GM19452 (cell line): ENCODE measurements at regions not wholly inside any gene's neighbourhood (a gene's known extent, or its start where the extent isn't known, plus 50 kb on each side); places are given as distances from the start of the nearest gene placed in this dataset.
"Not testable (repeated sequence)": the region's sequence is repeated elsewhere in the genome, so short reads cannot be mapped to it uniquely, and the experiment has no call there.

ENCODE experiments used
- ATAC-seq: cut with Tn5 transposase; IDR thresholded peaks from one replicate; pipeline ENCODE4 v1.9.1; 2021; ENCODE audit not compliant: unreplicated experiment

GRCh38 chr1:166390366-166391033 is 223.7 kb upstream of the FAM78B start:
- no peak for ATAC-seq

DNA sequence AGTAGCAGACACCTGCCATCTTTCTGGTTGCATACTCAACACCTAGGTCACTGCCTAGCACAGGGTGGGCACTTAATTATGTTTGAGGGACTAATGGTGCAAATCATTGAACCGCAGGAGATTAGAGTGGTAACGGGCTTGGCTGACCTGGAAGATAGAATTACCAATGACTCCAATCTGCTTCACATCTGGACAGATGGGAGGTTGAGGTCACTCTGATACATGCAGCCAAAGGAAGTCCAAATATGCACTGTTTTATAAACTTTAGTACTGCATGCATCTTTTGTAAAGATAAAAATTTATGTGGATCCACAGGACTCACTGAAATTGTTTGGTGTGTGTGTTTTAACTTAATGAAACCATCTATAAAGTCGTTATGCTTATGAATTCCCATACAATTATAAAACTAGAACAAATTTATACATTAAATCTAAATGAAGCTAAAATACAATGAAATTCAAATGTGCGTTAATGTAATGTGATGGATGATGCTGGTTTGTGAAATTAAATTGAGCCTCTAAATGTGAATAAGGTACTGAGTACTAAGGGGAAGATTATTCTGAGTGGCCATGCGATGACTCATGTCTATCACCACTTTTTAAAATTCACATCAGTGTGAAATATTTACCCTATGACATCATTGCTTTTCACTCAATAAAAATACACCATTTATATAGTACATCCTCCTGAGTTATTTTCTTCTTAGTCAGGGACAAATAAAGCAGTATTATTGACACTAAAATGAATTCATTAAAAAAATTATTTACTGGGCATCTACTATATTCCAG is 224.7 kb upstream of the FAM78B start:
- ATAC-seq, result no peak

DNA sequence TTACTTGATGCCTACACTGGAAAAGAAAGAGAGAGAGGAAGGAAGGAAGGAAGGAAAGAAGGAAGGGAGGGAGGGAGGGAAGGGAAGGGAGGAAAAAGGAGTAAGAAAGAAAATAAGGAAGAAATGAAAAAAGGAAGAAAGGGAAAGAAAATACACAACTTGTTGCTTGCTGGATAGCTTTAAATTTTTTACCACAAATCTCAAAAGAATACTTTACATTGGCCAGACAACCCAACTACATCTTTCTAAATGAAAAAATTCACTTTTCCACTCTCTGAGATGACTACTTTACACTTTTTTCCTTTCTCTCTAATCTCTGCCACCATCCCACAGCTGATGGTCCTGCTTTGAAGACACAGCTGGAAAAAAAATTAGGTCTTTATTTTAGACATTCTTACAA is 228.9 kb upstream of the FAM78B start:
- no peak for ATAC-seq

DNA sequence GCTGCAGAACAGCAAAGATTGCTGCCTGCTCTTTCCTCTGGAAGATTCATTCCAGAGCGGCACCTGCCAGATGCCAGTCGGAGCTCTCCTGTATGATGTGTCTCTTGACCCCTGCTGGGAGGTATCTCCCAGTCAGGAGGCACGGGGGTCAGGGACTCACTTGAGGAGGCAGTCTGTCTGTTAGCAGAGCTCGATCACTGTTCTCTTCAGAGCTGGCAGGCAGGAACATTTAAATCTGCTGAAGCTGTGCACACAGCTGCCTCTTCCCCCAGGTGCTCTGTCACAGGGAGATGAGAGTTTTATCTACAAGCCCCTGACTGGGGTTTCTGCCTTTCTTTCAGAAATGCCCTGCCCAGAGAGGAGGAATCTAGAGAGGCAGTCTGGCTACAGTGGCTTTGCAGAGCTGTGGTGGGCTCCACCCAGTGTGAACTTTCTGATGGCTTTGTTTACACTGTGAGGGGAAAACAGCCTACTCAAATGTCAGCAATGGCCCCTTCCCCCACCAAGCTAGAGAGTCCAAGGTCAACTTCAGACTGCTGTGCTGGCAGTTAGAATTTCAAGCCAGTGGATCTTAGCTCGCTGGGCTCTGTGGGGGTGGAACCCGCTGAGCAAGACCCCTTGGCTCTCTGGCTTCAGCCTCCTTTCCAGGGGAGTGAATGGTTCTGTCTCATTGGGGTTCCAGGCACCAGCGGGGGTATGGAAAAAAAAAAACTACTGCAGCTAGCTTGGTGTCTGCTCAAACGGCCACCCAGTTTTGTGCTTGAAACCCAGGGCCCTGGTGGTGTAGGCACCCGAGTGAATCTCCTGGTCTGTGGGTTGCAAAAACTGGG is 242.7 kb upstream of the FAM78B start:
- ATAC-seq, result not testable (repeated sequence)

- no peak for ATAC-seq
Measured at GRCh38 chr1:166410083-166410385, 243.2 kb upstream of the FAM78B start.

- not testable (repeated sequence) for ATAC-seq
Measured at GRCh38 chr1:166416831-166417230, 250.0 kb upstream of the FAM78B start.

DNA sequence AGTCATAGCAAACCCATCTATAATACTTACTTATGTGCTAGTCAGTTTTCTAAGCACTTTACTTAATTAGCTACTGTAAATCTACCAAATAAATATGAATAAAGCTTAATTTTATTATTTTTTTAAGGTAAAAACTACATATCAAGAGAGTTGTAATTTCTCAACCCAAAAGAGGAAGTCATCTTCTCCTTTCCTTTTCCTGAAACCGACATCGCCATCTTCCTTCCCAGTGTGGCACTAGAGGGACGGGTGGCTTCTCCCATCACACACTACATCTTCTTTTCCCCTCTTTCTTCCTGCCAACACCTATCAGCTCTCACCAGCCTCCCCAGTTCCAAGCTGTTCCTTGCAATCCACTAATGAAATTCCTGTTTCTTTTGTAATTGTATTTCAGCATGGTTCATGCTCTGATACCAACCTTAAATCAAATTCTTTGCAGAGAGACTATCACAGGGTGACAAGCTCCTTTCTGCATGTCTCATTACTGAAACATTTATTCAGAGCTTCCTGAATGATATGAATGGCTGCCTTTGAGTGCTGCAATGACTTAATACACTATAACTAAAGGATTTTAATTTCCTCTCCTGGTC is 251.6 kb upstream of the FAM78B start:
- no peak for ATAC-seq

- ATAC-seq, result not testable (repeated sequence)
Measured at GRCh38 chr1:166422586-166422985, 255.8 kb upstream of the FAM78B start.

GRCh38 chr1:166432655-166433054 is 265.9 kb upstream of the FAM78B start:
- no peak for ATAC-seq

DNA sequence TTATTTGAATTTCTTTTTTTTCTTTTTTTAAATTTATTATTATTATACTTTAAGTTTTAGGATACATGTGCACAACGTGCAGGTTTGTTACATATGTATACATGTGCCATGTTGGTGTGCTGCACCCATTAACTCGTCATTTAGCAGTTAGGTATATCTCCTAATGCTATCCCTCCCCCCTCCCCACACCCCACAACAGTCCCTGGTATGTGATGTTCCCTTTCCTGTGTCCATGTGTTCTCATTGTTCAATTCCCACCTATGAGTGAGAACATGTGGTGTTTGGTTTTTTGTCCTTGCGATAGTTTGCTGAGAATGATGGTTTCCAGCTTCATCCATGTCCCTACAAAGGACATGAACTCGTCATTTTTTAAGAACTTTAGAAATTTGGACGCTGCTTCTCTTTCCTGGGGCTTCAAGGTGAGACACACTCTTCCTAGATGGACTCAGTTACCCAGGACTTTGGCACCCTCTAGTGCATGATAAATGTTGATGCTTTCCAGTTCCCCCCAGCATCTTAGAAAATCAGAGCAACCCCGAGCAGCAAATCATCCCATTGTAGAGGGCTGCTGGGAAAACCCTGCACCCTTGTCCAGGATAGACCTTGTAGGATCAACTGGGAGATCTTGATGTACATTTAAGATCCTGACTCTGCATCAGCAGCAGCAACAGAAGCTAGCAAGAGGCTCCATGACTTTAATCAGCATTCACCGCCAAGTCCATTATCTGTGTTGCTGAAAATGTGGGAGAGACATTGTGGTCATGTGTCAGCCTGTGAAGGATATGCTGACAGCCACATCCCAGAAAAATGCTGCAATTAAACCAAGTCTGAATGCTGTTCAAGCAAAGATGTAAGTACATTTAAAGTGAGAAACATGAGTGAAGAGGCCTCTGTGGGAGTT is 266.9 kb upstream of the FAM78B start:
- ATAC-seq, result not testable (repeated sequence)

GRCh38 chr1:166457700-166458099 is 290.9 kb upstream of the FAM78B start:
- ATAC-seq, result no peak

DNA sequence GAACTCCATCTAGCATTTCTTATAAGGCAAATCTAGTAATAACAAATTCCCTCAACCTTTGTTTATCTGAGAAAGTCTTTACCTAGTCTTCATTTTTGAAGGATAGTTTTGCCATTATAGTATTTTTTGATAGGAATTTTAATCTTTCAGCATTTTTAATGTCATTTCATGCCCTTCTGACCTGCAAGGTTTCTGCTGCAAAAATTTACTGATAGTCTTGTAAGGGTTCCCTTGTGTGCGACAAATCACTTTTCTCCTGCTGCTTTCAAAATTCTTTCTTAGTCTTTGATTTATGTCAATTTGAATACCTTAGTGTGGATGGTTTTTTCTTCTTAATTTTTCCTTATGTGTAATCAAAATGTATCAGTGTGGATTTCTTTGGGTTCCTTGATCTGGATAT is 297.5 kb upstream of the FAM78B start:
- ATAC-seq, result no peak

DNA sequence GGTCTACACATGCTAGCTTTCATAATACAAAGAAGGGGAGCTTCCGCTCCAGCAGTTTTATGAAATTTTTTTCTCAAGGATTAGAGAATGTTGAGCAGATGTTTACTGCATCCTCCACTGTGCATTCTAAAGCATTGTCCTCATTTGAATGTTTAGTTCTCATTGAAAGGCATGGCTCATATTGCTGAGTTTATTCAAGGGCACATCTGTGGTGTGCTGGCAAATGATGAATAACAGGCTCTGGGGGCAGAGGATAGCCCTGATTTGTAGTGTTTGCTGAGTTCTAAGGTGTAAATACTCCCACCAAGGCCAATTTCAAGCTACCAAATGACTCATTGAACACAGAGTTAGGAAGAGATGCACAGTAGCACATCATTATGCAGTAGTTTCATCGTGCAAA is 303.2 kb upstream of the FAM78B start:
- ATAC-seq, result no peak

- ATAC-seq, result no peak
Measured at GRCh38 chr1:166470441-166470840, 303.6 kb upstream of the FAM78B start.

DNA sequence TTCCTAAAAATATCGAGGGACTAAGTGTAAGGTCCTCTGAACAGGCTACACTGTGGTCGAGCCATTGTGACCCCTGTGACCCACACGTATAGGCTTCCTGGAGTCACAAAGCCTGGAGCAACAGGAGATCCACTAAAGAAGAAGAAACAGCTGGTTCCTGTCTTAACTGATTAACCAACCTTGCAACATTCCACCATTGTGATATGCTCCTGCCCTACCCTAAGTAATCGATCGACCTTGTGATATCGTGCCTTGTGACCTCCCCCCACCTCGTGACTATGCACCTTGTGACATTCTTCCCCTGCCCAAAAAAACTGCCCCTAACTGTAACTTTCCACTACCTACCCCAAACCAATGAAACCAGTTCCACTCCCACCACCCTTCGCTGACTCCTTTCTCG is 304.6 kb upstream of the FAM78B start:
- ATAC-seq, result no peak

DNA sequence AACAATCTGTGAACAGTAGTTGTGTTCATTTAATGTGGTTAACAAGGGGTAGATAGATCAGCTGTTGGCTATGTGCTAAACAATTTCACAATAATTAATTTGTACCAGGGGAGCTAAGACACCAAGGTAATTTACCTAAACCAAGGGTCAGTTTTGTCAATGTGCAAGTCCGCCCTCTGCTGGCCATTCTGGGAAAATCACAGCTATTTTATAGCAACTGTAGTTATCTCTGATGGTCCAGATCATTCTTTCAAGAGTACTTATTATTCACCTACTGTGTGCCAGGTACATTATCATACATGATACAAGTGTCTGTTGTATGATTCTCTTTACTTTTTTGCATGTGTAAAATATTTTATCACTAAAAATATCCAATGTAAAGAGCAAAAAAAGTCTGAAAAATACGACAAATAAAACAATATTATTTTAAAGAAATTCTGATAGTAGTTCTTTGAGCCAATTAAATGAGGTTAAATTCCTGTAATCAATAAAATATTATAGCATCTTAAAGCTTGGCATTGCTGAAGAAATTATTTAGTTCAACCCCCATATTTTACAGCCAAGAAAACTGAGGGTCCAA is 312.3 kb upstream of the FAM78B start:
- peak; percentile 61 for ATAC-seq

- ATAC-seq, result no peak
Measured at GRCh38 chr1:166484471-166484870, 317.7 kb upstream of the FAM78B start.

DNA sequence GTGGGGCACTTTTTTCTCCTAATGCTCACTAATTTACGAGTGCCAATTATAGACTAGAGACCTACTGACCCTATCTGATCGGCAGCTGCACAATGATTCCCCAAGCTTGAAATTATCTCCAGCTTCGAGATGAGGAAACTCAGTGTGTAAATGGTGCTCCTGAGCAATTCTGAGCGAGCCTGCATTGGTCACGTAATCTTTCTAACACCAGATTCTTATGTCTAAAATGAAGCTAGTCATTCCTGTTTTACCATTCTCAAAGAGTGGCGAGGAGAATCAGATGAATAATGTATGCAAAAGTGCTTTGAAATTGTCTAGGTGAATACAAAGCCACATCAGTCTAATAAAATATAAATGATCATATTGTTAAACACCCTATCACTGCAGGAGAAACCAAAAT is 318.1 kb upstream of the FAM78B start:
- ATAC-seq, result no peak

GRCh38 chr1:166485620-166486019 is 318.8 kb upstream of the FAM78B start:
- no peak for ATAC-seq

GRCh38 chr1:166488327-166488726 is 321.5 kb upstream of the FAM78B start:
- ATAC-seq, result no peak
